IMR-90 (cell line): ENCODE measurements at regions not wholly inside any gene's neighbourhood (a gene's known extent, or its start where the extent isn't known, plus 50 kb on each side); places are given as distances from the start of the nearest gene placed in this dataset.

Experiments
- ATAC-seq: fragments of 200-7000 bp; cut with Tn5 transposase; 2 replicates; pipeline ENCODE4 v1.9.1; 2020; ENCODE audit warnings: low read depth, mild to moderate bottlenecking, moderate library complexity
- BruUV-seq: library from RNA; stranded (reverse); fragments of 400-500 nt; replicated peaks from 2 replicates; lab custom pipeline; 2021; lab: Mats Ljungman, UMichigan
- CTCF ChIA-PET: fragments of 300-600 bp; formaldehyde crosslinking; extraction: SDS; loops from one replicate; lab custom pipeline; 2021; ENCODE audit warnings: antibody characterized with exemption; lab: Yijun Ruan, JAX
- POLR2A ChIA-PET: fragments of 300-600 bp; sonication (Branson Sonifier 250); formaldehyde crosslinking; loops from one replicate; lab custom pipeline; 2022; ENCODE audit warnings: antibody characterized with exemption; ENCODE audit not compliant: unreplicated experiment; lab: Charles Lee
- DNase-seq: peaks from one replicate; pipeline ENCODE4 v3.0.0; 2013
- H2AFZ ChIP-seq: replicated peaks from 2 replicates; pipeline ENCODE3; 2013; ENCODE audit warnings: low read length, mild to moderate bottlenecking; ENCODE audit not compliant: poor library complexity
- H2AK5ac ChIP-seq: 2 replicates; pipeline ENCODE4 v1.6.1; 2013; ENCODE audit warnings: low read depth, low read length, inconsistent platforms
- H2AK9ac ChIP-seq: replicated peaks from 2 replicates; pipeline ENCODE3; 2013; ENCODE audit warnings: mild to moderate bottlenecking, low read depth, low read length, moderate library complexity; ENCODE audit not compliant: poor library complexity
- H2BK120ac ChIP-seq: 2 replicates; pipeline ENCODE4 v1.6.1; 2013; ENCODE audit warnings: low read depth, low read length, inconsistent platforms
- H2BK15ac ChIP-seq: 3 replicates; pipeline ENCODE4 v1.6.1; 2013; ENCODE audit warnings: low read depth, low read length, inconsistent platforms
- H2BK20ac ChIP-seq: 2 replicates; pipeline ENCODE4 v1.6.1; 2013; ENCODE audit warnings: low read depth, mild to moderate bottlenecking, inconsistent platforms, low read length, moderate library complexity
- H2BK5ac ChIP-seq: 2 replicates; pipeline ENCODE4 v1.6.1; 2013; ENCODE audit warnings: mild to moderate bottlenecking, low read depth, low read length, inconsistent platforms; ENCODE audit not compliant: poor library complexity, severe bottlenecking
- H3K14ac ChIP-seq: replicated peaks from 2 replicates; pipeline ENCODE4 v1.6.1; 2013; ENCODE audit warnings: low read depth, low read length, inconsistent platforms
- H3K18ac ChIP-seq: 2 replicates; pipeline ENCODE4 v1.6.1; 2013; ENCODE audit warnings: low read depth, low read length, control low read depth
- H3K23ac ChIP-seq: 2 replicates; pipeline ENCODE4 v1.6.1; 2013; ENCODE audit warnings: low read depth, low read length, inconsistent platforms
- H3K27ac ChIP-seq: 2 replicates; pipeline ENCODE4 v1.5.1; 2013; ENCODE audit warnings: mild to moderate bottlenecking, control low read depth, low read length; ENCODE audit not compliant: insufficient read depth
- H3K27me3 ChIP-seq: 2 replicates; pipeline ENCODE4 v1.6.1; 2013; ENCODE audit warnings: low read length; ENCODE audit not compliant: control insufficient read depth, insufficient read depth
- H3K36me3 ChIP-seq: 2 replicates; pipeline ENCODE4 v1.6.1; 2013; ENCODE audit warnings: low read length, mixed read lengths; ENCODE audit not compliant: control insufficient read depth, insufficient read depth
- H3K4ac ChIP-seq: 2 replicates; pipeline ENCODE4 v1.6.1; 2013; ENCODE audit warnings: low read depth, low read length, inconsistent platforms
- H3K4me1 ChIP-seq: 2 replicates; pipeline ENCODE4 v1.6.1; 2013; ENCODE audit warnings: low read length, mixed read lengths; ENCODE audit not compliant: control insufficient read depth, insufficient read depth
- H3K4me2 ChIP-seq: 2 replicates; pipeline ENCODE4 v1.6.1; 2013; ENCODE audit warnings: low read depth, mild to moderate bottlenecking, control low read depth, low read length, moderate library complexity
- H3K4me3 ChIP-seq: 2 replicates; pipeline ENCODE4 v1.5.1; 2013; ENCODE audit warnings: low read depth, mild to moderate bottlenecking, control low read depth, low read length, moderate library complexity; ENCODE audit not compliant: insufficient read depth
- H3K56ac ChIP-seq: 2 replicates; pipeline ENCODE4 v1.6.1; 2013; ENCODE audit warnings: low read length, inconsistent platforms; ENCODE audit not compliant: insufficient read depth; ENCODE audit errors: extremely low read depth
- H3K79me1 ChIP-seq, 2 experiments: 2 replicates each; pipeline ENCODE4 v1.6.1; 2013; ENCODE audit warnings: low read length in 2 of 2, inconsistent platforms in 1 of 2, low read depth in 1 of 2
- H3K9ac ChIP-seq: 2 replicates; pipeline ENCODE4 v1.6.1; 2013; ENCODE audit warnings: low read depth, low read length, control low read depth
- H3K9me1 ChIP-seq: 2 replicates; pipeline ENCODE4 v1.6.1; 2013; ENCODE audit warnings: low read length, inconsistent platforms; ENCODE audit not compliant: insufficient read depth
- H3K9me3 ChIP-seq: 2 replicates; pipeline ENCODE4 v1.6.1; 2013; ENCODE audit warnings: low read length; ENCODE audit not compliant: control insufficient read depth, insufficient read depth
- H4K20me1 ChIP-seq: 2 replicates; pipeline ENCODE4 v1.6.1; 2013; ENCODE audit warnings: low read length, inconsistent platforms; ENCODE audit not compliant: insufficient read depth
- H4K5ac ChIP-seq: 2 replicates; pipeline ENCODE4 v1.6.1; 2013; ENCODE audit warnings: mild to moderate bottlenecking, low read depth, low read length, control low read depth
- H4K8ac ChIP-seq, 2 experiments: 2 replicates each; pipeline ENCODE4 v1.6.1; 2013; ENCODE audit warnings: low read depth in 2 of 2, low read length in 2 of 2, control low read depth in 1 of 2, inconsistent platforms in 1 of 2
- H4K91ac ChIP-seq: 2 replicates; pipeline ENCODE4 v1.6.1; 2013; ENCODE audit warnings: low read depth, low read length, inconsistent platforms; ENCODE audit not compliant: insufficient read depth
- CEBPB ChIP-seq: IDR thresholded peaks from 2 replicates; pipeline ENCODE4 v1.6.1; 2012; ENCODE audit warnings: low read depth, low read length, improper control_type of control experiment
- CHD1 ChIP-seq: IDR thresholded peaks from 2 replicates; pipeline ENCODE4 v1.6.1; 2012; ENCODE audit warnings: low read depth, low read length, improper control_type of control experiment
- RCOR1 ChIP-seq: IDR thresholded peaks from 2 replicates; pipeline ENCODE4 v1.6.1; 2012; ENCODE audit warnings: mild to moderate bottlenecking, low read length, improper control_type of control experiment; ENCODE audit not compliant: insufficient replicate concordance
- WGBS, 2 experiments: methylation state at CpG; one replicate each; pipeline versions ENCODE4 v1.1.5 to v1.1.7; 2013; ENCODE audit warnings: missing lambda C conversion rate in 2 of 2; ENCODE audit not compliant: insufficient read length in 1 of 2; ENCODE audit errors: extremely low coverage in 2 of 2; 5-methylcytosine and 5-hydroxymethylcytosine counted together
- dilution Hi-C: fragments of 300-500 bp; cut with HindIII; formaldehyde crosslinking; loops from one replicate; pipeline ENCODE4 v1.14.3; 2018; ENCODE audit warnings: low sequenced_read_pairs; ENCODE audit not compliant: unreplicated experiment
- in situ Hi-C: fragments of 300-500 bp; cut with MboI; formaldehyde crosslinking; loops from 3 replicates; pipeline ENCODE4 v1.14.3; 2019; ENCODE audit warnings: low sequenced_read_pairs, inconsistent platforms, mixed read lengths
- intact Hi-C: fragments of 100-400 bp; cut with micrococcal nuclease; formaldehyde crosslinking; loops from 2 replicates; pipeline ENCODE4 v1.10.0; 2022

GRCh38 chr7:101688995-101689907, 60.2 kb upstream of the MYL10 start (continued):
- TF ChIP-seq CHD1 (no peak), RCOR1 (no peak)

- no peak for TF ChIP-seq CEBPB
- Histone ChIP-seq H2AFZ (no peak overlapping the region), H3K27me3 (no peaks in the 10 kb centered on the region; the same call in 1 of the 2 replicates), H4K5ac (no peak overlapping the region), H3K4me1 (peaks cover 5% of the 10 kb centered on the region), H3K4me3 (no peak overlapping the region), H3K56ac (no peak overlapping the region), H3K4me2 (no peak overlapping the region), H2BK20ac (no peak overlapping the region), H3K9me3 (no peaks in the 10 kb centered on the region), H2BK15ac (no peak overlapping the region), H3K18ac (no peak overlapping the region), H2AK5ac (no peak overlapping the region), H4K8ac (no peak overlapping the region), H3K14ac (no peak overlapping the region), H2BK5ac (no peak overlapping the region), H3K9ac (no peak overlapping the region), H3K36me3 (no peaks in the 10 kb centered on the region), H3K27ac (no peak overlapping the region), H4K20me1 (no peaks in the 10 kb centered on the region), H3K4ac (no peak overlapping the region), H3K9me1 (no peaks in the 10 kb centered on the region), H4K91ac (no peak overlapping the region), H2BK120ac (no peak overlapping the region), H3K79me1 (no peaks in the 10 kb centered on the region), H3K23ac (no peak overlapping the region), H2AK9ac (no peak overlapping the region)
- CTCF ChIA-PET, result no interaction called here
- WGBS, 2 experiments, result 67% methylated on average over 4 of the region's 6 CpGs; no CpG with 5 or more reads in 1 of the 2 experiments
- no peak for ATAC-seq
- BruUV-seq, result no TSS peak
- DNase-seq, result no peak
- dilution Hi-C loops (no loop called here), intact Hi-C loops (no loop called here), in situ Hi-C loops (no loop called here)
- POLR2A ChIA-PET, result no interaction called here
Observed at GRCh38 chr7:101690061-101690460, 61.0 kb upstream of the MYL10 start.
